Smooth muscle cell (in vitro differentiated cells): ENCODE measurements at regions not wholly inside any gene's neighbourhood (a gene's known extent, or its start where the extent isn't known, plus 50 kb on each side); places are given as distances from the start of the nearest gene placed in this dataset.

Experiments used
- DNase-seq: peaks from one replicate; lab custom pipeline; 2025; ENCODE audit not compliant: unreplicated experiment; lab: John Stamatoyannopoulos, UW
- H2AFZ ChIP-seq: fragments of 200-600 bp; sonication (generic); 2 replicates; pipeline ENCODE4 v1.6.0; 2016; ENCODE audit warnings: antibody characterized with exemption, low read depth, mild to moderate bottlenecking
- H3F3A ChIP-seq: fragments of 200-600 bp; sonication (generic); 2 replicates; pipeline ENCODE4 v1.6.0; 2017; ENCODE audit warnings: antibody characterized with exemption, low read depth
- H3K27ac ChIP-seq: fragments of 200-600 bp; sonication (generic); 2 replicates; pipeline ENCODE4 v1.5.1; 2016; ENCODE audit warnings: low read depth, mild to moderate bottlenecking
- H3K27me3 ChIP-seq: fragments of 200-600 bp; sonication (generic); 2 replicates; pipeline ENCODE4 v1.6.1; 2016; ENCODE audit warnings: low read depth, mild to moderate bottlenecking
- H3K36me3 ChIP-seq: fragments of 200-600 bp; sonication (generic); 2 replicates; pipeline ENCODE4 v1.5.1; 2016; ENCODE audit warnings: low read depth
- H3K4me1 ChIP-seq: fragments of 200-600 bp; sonication (generic); 2 replicates; pipeline ENCODE4 v1.5.1; 2016; ENCODE audit warnings: low read depth
- H3K4me2 ChIP-seq: fragments of 200-600 bp; sonication (generic); 2 replicates; pipeline ENCODE4 v1.6.0; 2016; ENCODE audit warnings: mild to moderate bottlenecking
- H3K4me3 ChIP-seq: fragments of 200-600 bp; sonication (generic); 2 replicates; pipeline ENCODE4 v1.5.1; 2016; ENCODE audit warnings: mild to moderate bottlenecking
- H3K79me2 ChIP-seq: fragments of 200-600 bp; sonication (generic); 2 replicates; pipeline ENCODE4 v1.6.0; 2016; ENCODE audit warnings: low read depth, mild to moderate bottlenecking
- H3K9ac ChIP-seq: fragments of 200-600 bp; sonication (generic); 2 replicates; pipeline ENCODE4 v1.6.0; 2016; ENCODE audit warnings: low read depth
- H3K9me3 ChIP-seq: fragments of 200-600 bp; sonication (generic); replicated peaks from 2 replicates; pipeline ENCODE4 v1.5.1; 2016; ENCODE audit warnings: low read depth
- H4K20me1 ChIP-seq: fragments of 200-600 bp; sonication (generic); 2 replicates; pipeline ENCODE4 v1.6.0; 2016; ENCODE audit warnings: low read depth
- WGBS: methylation state at CpG from one replicate; pipeline ENCODE4 v1.1.7; 2016; ENCODE audit warnings: low lambda C conversion rate; 5-methylcytosine and 5-hydroxymethylcytosine counted together
- TF ChIP-seq, protein P1 (sequence below): fragments of 200-600 bp; sonication (generic); IDR thresholded peaks from 2 replicates; pipeline ENCODE4 v1.5.1; 2017; ENCODE audit warnings: borderline replicate concordance, mild to moderate bottlenecking, antibody characterized with exemption; ENCODE audit not compliant: insufficient read depth, poor library complexity, severe bottlenecking

DNA sequence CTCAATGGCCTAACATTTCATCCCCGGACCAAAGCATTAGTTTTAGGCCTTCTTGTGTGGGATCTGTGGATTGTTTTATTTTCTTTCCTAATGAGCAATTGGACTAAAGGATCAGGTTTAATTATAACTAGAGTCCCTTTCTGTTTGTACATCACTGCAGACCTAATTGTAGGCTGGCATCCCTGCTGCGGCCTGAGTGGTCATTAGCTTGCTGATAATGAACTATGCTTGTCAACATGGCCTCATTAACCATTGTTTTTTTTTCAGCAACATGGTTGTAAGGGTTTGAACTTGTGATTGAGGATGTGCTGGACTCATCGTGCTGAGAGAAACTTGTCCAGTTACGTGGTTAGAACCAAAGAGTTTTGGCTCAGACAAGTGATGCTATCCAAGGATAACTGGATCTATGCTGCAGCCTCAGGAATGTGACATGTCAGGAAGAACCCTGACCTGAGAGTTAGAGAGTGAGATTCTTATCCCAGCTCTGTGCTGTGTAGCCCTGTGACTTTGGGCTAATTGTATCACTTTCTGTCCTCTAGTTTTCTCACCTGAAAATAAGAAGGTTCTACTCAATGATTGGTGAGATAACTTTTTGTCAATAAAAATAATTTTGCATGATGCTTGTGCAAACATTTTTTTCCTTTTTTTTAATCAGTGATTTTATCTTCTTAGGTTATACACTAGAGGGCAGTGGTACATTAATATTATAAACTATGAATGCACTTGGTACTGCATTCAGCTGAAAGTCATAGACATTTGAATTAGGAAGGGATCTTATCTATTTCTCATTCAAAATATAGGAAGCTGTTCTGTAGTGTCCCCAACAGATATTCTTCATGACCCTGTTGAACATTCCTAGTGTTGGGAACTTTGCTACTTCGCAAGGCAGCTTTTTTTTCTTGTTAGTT, 140.9 kb downstream of the RNF144B start:
- Histone ChIP-seq H3K27me3 (no peaks in the 10 kb centered on the region), H3K27ac (no peak overlapping the region), H3K4me3 (no peak overlapping the region), H4K20me1 (no peaks in the 10 kb centered on the region), H3K9me3 (no peaks in the 10 kb centered on the region), H3K36me3 (no peaks in the 10 kb centered on the region), H3F3A (no peaks in the 10 kb centered on the region), H3K4me2 (no peak overlapping the region), H3K79me2 (no peaks in the 10 kb centered on the region), H3K4me1 (no peaks in the 10 kb centered on the region), H3K9ac (no peak overlapping the region), H2AFZ (no peak overlapping the region)
- no peak for DNase-seq
- TF ChIP-seq, protein P1, sequence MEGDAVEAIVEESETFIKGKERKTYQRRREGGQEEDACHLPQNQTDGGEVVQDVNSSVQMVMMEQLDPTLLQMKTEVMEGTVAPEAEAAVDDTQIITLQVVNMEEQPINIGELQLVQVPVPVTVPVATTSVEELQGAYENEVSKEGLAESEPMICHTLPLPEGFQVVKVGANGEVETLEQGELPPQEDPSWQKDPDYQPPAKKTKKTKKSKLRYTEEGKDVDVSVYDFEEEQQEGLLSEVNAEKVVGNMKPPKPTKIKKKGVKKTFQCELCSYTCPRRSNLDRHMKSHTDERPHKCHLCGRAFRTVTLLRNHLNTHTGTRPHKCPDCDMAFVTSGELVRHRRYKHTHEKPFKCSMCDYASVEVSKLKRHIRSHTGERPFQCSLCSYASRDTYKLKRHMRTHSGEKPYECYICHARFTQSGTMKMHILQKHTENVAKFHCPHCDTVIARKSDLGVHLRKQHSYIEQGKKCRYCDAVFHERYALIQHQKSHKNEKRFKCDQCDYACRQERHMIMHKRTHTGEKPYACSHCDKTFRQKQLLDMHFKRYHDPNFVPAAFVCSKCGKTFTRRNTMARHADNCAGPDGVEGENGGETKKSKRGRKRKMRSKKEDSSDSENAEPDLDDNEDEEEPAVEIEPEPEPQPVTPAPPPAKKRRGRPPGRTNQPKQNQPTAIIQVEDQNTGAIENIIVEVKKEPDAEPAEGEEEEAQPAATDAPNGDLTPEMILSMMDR: peak; percentile 41
- WGBS: 64% methylated on average over 5 of the region's 5 CpGs

DNA sequence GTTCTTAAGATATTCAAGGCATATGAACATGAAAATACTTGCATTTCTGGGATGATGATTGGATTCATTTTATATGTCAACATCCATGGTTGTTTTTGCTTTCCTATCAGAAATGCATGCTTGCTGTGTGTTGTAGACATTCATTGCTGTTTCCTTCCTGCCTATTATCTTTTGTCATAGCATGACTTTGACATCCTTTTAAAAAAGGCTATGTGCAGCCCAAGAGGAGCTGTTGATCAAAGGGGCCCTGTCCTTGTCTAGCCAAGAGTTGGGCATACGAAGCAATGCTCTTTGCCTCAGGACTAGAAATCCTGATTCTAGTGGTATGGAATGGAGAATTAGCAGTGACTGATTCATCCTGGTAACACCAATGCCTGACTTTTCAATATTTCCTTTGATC, 143.1 kb downstream of the RNF144B start:
- Histone ChIP-seq H3K27me3 (no peaks in the 10 kb centered on the region), H2AFZ (no peak overlapping the region), H3K4me3 (no peak overlapping the region), H3K27ac (no peak overlapping the region), H3K36me3 (no peaks in the 10 kb centered on the region), H3K9me3 (no peaks in the 10 kb centered on the region), H3K4me1 (no peaks in the 10 kb centered on the region), H3K9ac (no peak overlapping the region), H3K4me2 (no peak overlapping the region), H3F3A (no peaks in the 10 kb centered on the region), H3K79me2 (no peaks in the 10 kb centered on the region), H4K20me1 (no peaks in the 10 kb centered on the region)
- 69% methylated on average over 1 of the region's 1 CpG for WGBS
- no peak for DNase-seq
- TF ChIP-seq, protein P1: no peak

DNA sequence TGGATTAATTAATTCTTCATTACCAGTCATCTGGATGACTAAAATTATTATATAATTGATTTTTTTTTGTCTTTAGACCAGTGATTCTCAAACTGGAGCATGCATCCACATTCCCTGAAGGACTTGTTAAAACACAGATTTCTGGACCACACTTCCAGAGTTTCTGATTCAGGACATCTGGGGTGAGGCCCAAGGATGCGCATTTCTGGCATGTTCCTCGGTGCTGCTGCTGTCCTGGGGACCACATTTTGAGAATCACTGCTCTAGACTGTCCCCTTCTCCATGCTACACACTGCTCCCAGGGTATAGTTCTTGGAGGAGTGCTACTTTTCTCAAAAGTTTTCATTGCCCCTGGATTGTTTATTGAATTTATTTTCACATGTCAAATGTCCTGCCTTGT, 145.0 kb downstream of the RNF144B start:
- no peak for DNase-seq
- Histone ChIP-seq H2AFZ (no peak overlapping the region), H3K36me3 (no peaks in the 10 kb centered on the region), H3F3A (no peaks in the 10 kb centered on the region), H3K4me2 (no peak overlapping the region), H3K79me2 (no peaks in the 10 kb centered on the region), H3K9me3 (no peaks in the 10 kb centered on the region), H3K9ac (no peak overlapping the region), H3K4me1 (peaks cover 4% of the 10 kb centered on the region), H3K27me3 (no peaks in the 10 kb centered on the region), H3K27ac (no peak overlapping the region), H3K4me3 (no peak overlapping the region), H4K20me1 (no peaks in the 10 kb centered on the region)
- TF ChIP-seq, protein P1: no peak
- WGBS: 91% methylated on average over 2 of the region's 2 CpGs

DNA sequence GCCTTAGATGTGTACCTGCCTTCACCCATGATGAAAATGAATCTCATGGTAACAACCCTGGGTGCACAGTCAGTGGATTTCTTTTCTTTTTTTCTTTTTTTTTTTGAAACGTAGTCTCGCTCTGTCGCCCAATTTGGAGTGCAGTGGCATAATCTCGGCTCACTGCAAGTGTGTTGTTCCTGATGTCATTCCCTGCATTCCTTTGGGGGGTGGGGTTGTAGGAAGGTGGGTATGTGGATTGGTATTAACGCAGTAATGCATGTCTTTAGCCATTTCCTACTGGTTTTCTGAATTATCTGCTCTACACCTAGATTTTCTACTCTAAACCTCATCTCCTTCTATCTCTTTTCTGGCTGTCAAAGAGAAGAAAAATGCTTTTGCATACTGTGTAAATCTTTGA, 146.6 kb downstream of the RNF144B start:
- Histone ChIP-seq H3F3A (no peaks in the 10 kb centered on the region), H2AFZ (no peak overlapping the region), H3K9ac (no peak overlapping the region), H3K4me3 (no peak overlapping the region), H4K20me1 (no peaks in the 10 kb centered on the region), H3K4me2 (no peak overlapping the region), H3K36me3 (no peaks in the 10 kb centered on the region), H3K27me3 (no peaks in the 10 kb centered on the region), H3K27ac (no peak overlapping the region), H3K9me3 (no peaks in the 10 kb centered on the region), H3K79me2 (no peaks in the 10 kb centered on the region), H3K4me1 (peaks cover 4% of the 10 kb centered on the region)
- DNase-seq: no peak
- 49% methylated on average over 5 of the region's 5 CpGs for WGBS
- TF ChIP-seq, protein P1: no peak
